Islet of Langerhans (tissue), 1 donor: ENCODE measurements at regions not wholly inside any gene's neighbourhood (a gene's known extent, or its start where the extent isn't known, plus 50 kb on each side); places are given as distances from the start of the nearest gene placed in this dataset.

Source experiments
- FAIRE-seq: peaks from one replicate; lab custom pipeline; 2011; peaks lifted over from hg19 to GRCh38; lab: Jason Lieb, UNC

- no peak for FAIRE-seq
Measured at GRCh38 chr3:28906561-28907310, 374.1 kb upstream of the RBMS3 start.

GRCh38 chr3:28907616-28908015 lies 373.3 kb upstream of the RBMS3 start:
- no peak for FAIRE-seq

- FAIRE-seq: no peak
Measured at GRCh38 chr3:28912120-28912885, 368.6 kb upstream of the RBMS3 start.

DNA sequence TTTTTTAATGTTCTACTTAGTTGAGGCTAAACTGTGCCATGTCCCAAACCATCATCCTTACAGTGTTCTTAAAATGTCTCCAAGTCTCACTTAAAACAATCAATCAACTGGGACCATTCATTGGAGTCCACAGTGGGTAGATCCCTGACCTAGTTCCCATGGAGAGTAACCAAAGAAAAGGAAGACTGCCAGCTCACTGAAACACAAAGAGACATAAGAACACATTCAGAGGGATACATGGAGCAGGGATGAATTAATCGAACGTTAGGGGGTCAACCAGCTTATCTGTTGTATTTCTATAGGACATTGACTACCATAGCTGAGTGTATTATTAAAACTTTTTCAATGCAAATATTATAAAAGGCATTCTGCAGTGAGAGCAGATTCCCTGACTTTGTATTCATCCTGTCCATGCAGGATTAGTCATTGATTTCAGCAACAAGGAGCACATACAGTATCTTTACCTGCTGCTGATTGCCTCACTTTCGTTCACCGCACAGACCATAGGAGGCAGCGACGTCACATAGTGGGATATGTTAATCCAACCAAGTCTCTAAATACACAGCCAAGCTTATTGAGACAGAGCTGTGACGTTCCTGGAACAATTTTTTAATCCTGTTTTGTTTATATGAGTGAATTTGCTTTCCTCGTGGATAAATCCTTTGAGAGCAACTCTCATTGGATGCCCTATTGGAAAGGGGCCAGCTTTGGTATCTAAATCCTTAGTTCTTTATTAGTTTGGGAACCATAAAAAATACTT lies 364.9 kb upstream of the RBMS3 start:
- no peak for FAIRE-seq

DNA sequence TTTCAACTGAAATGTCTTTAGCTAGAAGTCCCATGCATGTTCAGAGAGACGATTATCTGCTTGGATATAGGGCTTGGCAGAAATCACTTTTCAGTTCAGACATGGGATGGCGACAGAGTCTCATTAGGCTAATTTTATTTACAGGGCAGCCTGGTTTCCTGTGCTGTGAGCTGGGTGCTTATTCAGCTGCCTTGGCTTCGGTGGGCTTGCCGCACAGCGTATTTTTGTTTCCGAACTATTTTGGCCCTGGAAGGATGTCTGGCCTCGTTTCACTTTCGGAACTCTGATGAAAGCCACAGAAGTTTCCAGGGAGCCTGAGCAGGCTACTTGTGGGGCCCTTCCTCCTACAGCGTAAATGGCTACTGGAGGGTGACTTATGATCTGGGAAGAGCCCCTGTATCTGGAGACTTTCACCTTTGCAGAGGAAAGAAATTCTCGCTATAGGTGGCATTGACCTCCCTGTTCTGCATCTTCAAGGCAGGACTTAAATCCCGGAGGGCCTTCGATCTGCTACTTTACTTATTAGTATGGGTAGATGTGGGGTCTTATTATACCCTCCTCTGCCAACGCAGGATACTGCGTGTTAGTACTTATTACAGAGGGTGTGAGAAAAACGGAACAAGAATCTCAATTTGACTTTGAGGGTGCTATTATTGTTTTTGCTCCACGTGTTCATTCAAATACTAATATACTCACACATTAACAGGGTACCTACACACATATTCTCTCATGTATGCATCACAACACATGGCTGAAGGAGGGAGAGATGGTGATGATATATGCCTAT lies 364.0 kb upstream of the RBMS3 start:
- FAIRE-seq: no peak

DNA sequence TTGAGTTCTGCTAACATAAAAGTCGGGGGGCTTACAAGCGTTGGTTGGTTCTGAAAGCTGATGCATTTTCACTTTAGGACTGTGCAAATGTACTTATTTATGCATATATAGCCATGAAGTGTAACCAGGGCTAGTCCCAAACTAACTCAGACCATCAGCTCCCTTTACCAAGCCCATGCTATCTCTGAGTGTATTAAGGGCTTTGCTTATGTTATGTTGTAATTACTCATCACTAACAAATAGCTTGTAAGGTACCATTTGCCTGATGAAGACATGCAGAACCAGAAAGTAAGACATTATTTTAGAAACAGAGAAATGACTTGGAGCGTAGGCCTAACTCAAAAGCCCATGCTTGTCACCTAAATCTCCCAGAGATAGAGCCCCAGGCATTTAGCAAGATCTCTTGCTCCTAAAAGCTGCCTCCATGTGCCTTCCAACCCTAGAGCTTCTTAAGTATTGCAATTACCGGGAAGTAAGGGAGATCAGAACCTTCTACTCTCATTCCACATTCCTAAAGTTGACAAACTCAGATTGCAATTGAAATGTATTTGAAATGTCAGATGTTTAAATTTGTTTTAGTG lies 362.9 kb upstream of the RBMS3 start:
- FAIRE-seq: no peak

GRCh38 chr3:28922376-28922775 lies 358.5 kb upstream of the RBMS3 start:
- FAIRE-seq: no peak

- FAIRE-seq: no peak
Measured at GRCh38 chr3:28923994-28924393, 356.9 kb upstream of the RBMS3 start.

DNA sequence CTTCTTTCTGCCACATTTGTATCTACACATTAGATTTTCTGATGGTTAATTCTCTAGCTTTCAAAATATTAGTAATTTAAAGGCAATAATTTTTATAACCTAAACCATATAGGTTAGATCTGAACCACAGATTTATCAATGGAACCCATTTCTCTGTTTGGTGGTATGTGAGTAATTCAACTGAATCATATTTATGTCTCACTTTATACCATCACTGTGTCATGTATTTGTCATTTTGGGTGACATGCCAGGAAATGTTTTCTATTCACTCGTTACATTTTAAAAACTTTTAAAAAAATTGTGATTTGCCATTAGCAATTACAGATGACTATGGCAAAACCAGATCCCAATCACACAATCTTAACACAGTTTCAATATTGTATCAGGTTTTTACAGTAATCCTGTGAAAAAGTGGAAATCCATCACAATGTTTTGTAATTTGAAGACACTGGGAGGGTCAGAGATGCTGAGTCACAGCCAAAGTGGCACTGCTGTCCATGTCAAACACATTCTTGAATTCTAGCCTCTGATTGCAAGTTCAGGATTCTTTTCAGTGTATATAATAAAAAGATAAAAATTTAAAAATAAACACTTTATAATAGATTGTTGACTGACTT lies 356.0 kb upstream of the RBMS3 start:
- FAIRE-seq: no peak

- FAIRE-seq: no peak
Measured at GRCh38 chr3:28933337-28933736, 347.5 kb upstream of the RBMS3 start.

DNA sequence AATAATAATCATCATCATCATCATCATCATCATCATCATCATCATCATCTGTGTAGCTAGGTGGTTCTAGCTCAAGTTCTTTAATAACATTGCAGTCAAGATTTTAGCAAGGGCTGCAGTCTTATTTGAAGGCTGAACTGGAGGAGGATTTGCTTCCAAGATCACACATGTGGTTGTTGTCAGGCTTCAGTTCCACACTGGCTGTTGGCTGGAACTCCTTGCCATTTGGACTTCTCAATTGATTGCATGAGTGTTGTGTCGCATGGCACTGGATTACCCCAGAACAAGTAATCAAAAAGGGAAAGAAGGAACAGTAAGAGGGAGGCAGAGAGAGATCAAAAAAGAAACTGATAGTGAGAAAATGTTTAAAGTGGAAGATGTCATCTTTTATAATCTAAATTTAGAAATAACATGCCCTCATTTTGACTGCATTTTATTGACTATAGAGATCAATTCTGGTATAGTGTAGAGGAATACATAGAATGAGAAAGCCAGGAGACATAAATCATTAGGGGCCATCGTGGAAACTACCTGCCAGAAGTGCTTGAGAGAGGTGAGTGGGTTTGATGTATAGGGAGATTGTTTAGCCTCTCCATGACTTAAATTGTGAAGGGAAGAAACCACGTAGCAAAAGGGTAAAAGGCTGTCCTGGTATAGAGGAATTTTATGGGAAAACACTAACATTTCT lies 346.6 kb upstream of the RBMS3 start:
- no peak for FAIRE-seq

DNA sequence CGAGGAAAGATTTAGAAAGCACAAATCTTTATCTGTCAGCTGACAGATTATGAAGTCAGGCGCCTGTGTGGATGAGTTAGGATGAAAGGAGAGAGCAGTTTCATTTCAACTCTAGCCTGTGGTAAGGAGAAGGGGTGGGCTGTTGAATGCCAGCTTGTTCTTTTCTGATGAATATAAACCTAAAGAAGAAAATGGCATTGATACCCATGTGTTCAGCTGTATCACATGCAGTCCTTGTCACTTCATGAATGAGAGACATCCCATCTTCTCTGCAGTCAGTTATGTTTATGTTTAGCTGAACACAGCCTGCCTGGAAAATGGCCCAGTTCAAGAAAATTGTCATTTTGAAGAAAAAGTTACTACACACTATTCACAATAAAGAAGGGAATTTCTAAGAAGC lies 345.7 kb upstream of the RBMS3 start:
- no peak for FAIRE-seq

DNA sequence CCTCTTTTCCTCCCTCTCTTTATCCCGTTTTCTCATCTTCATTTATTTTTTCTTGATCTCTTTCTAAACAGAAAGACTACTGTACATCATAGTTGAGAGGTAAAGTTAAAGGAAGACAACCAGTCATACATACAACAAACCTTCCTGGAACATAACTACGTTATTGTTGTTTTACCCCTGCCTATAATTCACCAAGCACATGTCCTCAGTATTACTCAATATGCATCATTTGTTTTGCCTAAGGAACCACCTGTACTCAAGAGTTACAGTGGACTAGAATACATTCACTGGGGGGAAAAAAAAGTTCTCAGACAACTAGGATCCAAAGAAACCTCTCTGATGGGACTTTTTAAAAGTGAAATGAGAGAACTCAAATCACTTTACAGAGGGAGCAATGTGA lies 344.7 kb upstream of the RBMS3 start:
- no peak for FAIRE-seq

DNA sequence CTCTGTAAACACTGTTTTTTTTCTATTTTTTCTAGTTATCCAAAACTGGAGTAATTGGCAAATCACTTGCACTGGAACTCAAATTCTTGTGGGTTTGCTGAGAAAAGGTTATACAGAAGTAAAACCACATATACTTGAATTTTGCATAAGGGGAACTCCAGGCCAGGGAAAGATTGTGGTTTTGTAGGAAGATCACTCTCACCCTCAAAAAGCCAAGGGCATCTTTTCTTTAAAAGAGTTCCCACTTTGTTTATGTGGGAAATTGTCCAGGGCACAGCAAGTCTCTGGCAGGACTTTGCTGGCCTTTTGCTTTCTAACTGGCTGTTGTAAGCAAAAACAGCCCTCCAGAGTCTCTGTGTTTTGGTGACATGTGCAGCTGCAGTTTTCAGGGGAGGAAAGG lies 340.3 kb upstream of the RBMS3 start:
- FAIRE-seq: no peak

- FAIRE-seq: no peak
Measured at GRCh38 chr3:28940994-28941393, 339.9 kb upstream of the RBMS3 start.

GRCh38 chr3:28947061-28947460 lies 333.8 kb upstream of the RBMS3 start:
- no peak for FAIRE-seq

- no peak for FAIRE-seq
Measured at GRCh38 chr3:28947751-28948150, 333.1 kb upstream of the RBMS3 start.

GRCh38 chr3:28948685-28949084 lies 332.2 kb upstream of the RBMS3 start:
- FAIRE-seq: no peak

GRCh38 chr3:28949580-28949979 lies 331.3 kb upstream of the RBMS3 start:
- FAIRE-seq: peak; percentile 5

GRCh38 chr3:28950614-28951013 lies 330.3 kb upstream of the RBMS3 start:
- no peak for FAIRE-seq
